ENCODE measurements at regions not wholly inside any gene's neighbourhood (a gene's known extent, or its start where the extent isn't known, plus 50 kb on each side); places are given as distances from the start of the nearest gene placed in this dataset.

DNA sequence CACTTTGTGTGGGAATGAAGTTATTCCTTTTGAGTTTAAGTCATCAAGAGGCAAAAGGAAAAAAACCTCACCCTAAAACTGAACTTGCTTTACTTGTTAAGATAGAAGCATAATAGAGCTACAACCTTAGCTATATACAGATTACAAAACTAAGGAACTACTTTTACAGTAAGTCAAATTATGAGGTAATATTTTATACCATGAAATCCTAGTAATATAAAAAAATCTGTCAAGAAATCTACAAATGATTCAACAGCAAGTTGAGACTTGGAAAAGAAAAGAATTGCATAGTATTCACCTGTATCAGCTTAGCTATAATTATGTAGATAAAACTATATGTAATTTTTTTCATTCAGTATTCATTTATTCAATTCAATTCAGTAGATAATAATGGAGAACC, 335.3 kb downstream of the KLF5 start:
- DNase-seq (ENCODE audit: low read depth), result no peak

DNA sequence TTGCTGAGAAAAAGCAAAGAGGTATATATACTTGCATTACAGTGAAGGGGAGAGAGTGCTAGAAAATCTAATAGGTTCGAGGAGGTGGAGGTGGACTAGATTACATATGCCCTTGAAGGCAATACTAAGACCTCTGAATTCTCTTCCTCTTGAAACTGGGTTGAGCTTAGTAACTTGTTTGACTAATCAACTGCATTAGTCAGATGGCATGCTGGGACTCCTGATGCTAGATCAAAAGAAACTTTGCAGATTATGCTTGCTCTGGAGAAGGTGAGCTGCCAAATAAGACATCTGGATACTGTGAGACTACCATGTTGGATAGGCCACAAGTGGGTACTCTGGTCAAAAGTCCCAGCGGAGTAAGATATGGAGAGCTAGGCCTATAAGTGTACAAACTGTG, 331.3 kb downstream of the KLF5 start:
- no peak for DNase-seq (ENCODE audit: low read depth)

GRCh38 chr13:73388586-73388985, 329.8 kb downstream of the KLF5 start:
- no peak for DNase-seq (ENCODE audit: low read depth)

DNA sequence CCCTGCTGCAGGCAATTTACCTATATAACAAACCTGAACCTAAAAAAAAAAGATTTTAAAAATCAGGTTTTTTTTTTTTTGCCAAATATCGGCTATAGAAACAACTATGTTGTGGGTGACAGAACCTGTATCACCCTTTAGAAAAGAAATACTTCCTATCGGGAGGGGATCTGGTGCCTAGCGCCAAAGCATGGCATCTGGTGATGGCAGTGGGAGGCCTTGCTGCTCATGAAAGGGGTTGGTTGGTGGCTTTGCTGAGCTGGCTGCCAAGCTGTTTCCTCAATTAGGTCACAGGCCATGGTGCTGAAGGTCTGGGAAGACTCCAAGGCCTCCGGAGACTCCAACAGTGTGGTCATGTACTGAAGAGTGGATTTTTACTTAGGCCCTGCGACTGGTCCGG, 328.5 kb downstream of the KLF5 start:
- no peak for DNase-seq (ENCODE audit: low read depth)

DNA sequence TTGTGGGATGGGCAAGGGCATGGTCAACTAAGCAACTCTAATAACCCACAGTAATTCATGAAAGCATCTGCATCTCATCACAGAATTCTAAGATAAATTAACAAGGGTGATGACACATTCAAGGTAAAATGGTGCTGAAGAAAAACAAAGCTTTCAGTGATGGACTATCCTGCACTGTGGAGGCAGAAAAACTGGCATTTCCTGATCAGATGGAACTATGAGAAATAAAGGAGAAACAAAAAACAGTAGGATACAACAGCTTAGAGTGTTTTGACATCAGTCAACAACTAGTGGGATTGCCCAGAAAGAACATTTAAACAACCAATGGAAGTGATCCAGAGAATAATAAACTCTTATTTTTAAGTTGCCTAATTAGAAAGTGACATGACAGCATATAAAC, 327.0 kb downstream of the KLF5 start:
- DNase-seq (ENCODE audit: low read depth), result no peak

DNA sequence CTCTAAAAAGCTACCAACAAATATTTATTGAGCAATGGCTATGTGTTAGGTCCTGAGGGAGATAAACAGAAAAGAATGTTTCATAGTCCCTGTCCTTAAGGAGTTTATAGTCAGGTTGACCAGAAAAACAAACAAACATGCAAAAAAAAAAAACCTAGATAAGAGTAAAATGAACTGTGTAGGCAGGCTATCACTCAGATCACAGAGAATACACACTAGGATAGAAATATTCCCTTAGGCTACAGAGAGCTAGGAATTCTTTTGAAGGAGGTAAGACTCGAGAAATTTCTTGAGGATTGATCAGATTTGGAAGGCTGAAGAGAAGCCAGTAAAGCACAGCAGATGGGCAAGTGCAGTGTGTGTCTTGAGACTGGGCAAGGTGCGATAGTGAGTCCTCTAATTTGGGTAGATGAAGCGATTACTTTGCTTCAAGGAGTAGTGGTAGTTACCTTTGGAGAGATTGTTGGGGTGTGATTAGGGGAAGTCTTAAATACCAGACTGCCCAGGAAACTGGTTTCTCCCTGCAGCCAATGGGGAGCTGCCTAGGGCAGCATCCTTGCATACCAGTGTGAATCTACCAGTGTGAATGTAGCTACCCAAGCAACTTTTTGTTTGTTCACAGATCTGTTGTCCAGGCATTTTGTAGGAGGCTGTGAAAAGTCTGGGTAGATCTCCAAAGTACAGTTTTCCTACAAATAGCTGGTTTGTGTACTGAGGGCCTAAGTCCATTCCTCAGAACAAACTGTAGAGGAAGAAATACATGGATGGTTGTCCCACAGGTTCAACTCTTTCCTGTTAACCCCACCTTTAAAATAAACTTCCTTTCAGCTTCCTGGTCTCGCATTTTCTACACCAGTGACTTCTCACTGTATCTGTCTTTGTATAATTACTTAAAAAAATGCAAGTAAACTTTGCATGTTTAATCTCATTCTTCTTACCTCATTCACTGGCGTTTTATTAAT, 314.1 kb downstream of the KLF5 start:
- DNase-seq (ENCODE audit: low read depth), result no peak

- no peak for DNase-seq (ENCODE audit: low read depth)
These were observed 311.3 kb downstream of the KLF5 start for GRCh38 chr13:73370066-73370465.

DNA sequence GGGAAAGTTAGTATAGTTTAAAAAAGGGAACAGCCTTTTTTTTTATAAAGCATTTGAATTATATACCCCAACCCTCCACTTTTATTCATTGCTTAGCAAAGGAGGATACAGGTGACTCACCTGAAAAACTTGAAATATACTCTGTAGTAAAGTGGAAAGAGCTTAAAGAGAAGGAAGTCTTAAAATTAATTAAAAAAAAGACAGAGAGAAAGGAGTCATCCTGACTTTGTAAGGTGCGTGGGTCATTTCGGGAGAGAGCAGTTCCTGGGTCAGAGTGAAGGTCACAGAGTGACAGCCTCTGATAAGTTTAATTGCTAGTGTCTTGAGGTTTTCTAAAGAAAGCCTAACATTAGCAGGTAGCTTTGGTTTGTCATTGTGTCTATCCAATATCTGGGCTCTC, 310.3 kb downstream of the KLF5 start:
- no peak for DNase-seq (ENCODE audit: low read depth)

- no peak for DNase-seq (ENCODE audit: low read depth)
These were observed 309.8 kb downstream of the KLF5 start for GRCh38 chr13:73368608-73369007.

DNA sequence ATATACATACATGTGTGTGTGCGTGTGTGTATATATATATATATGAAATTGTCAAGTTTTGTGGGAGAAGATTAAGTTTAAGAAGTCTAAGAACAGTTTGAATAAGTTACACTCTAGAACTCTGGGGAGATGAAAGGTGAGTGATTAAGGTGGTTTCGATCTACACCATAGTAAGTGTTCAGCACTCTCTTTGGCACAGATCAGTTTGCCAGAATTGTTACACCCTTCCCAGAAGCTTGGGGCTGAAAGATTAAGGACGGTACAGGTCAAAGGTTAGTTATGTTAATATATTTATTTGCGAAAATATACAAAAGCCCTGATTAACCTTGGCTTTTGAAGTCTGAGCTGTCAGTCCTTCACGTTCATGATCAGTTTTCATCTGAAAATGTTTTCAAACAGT, 309.1 kb downstream of the KLF5 start:
- no peak for DNase-seq (ENCODE audit: low read depth)

- no peak for DNase-seq (ENCODE audit: low read depth)
These were observed 307.4 kb downstream of the KLF5 start for GRCh38 chr13:73366241-73366640.

DNA sequence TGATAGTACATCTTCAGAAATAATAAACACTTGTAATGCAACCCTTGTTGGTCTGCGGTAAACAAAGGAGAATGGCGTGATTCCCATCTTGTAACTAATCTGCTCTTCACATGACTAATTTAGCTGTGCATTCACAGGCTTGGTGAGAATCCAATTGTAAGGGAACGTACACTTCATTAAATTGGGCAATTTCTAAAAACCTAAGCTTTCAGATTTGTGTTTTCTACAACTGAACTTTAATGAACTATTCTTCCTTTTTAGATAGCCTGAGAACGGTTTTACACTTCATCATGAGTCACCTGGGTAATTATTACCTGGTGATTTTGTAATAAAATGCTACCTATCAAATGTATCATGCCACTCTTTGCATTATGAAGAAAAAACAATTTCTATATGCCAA, 306.9 kb downstream of the KLF5 start:
- no peak for DNase-seq (ENCODE audit: low read depth)

- DNase-seq (ENCODE audit: low read depth), result no peak
These were observed 306.4 kb downstream of the KLF5 start for GRCh38 chr13:73365252-73365651.

- no peak for DNase-seq (ENCODE audit: low read depth)
These were observed 305.9 kb downstream of the KLF5 start for GRCh38 chr13:73364736-73365135.

DNA sequence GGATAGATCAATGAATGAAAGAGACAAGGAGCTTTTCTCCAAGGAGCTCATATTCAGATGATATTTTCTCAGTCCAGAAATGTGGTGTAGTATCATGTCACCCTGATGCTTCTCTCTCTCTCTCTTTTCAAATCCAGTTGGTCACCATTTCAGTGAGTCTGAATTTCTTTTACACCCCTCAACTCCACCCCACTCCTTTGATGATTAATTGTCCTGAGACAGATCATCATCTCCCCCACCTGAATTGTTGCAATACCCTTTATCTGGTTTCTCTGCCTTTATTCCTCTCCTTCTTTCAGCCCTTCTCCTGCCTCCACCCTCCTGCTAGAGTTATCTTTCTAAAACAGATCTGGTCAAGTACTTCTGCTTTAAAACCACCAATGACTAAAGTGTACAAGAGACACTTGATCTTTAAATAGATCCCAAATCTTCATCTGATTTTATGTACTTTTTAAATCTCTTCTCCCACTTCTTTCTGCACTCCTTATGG, 299.8 kb downstream of the KLF5 start:
- DNase-seq (ENCODE audit: low read depth), result no peak

- no peak for DNase-seq (ENCODE audit: low read depth)
These were observed 296.3 kb downstream of the KLF5 start for GRCh38 chr13:73355134-73355533.

DNA sequence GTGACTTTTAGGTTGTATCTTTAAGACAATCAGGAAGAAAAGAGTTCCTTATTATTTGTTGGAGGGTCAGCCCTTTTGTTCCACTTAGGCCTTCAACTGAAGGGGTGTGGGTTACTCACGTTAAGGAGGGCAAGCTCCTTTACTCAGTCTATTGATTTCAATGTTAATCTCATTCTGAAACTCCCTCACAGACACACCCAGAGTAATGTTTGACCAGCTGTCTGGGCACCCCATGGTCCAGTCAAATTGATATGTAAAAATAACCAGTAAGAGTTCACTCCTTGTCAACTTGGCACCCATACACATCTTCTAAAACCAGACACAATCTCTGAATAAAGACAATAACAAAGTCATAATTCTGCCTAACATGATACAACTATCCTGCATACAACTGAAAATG, 292.9 kb downstream of the KLF5 start:
- no peak for DNase-seq (ENCODE audit: low read depth)

DNA sequence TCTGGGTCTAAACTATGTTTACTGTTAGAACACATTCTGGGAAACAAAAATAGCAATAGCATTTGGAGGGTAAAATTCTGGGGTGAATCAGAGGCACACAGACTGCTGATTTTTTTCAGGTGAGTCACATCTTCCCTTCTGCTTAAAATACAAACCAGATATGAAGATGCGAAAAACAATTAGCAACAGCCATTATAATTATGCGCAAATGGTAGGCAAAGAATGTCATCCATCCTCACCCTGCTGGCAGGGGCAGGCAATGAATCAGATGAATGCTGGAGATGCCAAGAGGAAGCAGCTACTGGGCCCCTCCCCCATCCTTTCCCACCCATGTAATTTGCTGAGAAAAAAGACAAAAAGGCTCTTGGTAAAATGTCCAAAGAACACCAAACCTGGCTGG, 282.9 kb downstream of the KLF5 start:
- no peak for DNase-seq (ENCODE audit: low read depth)

- no peak for DNase-seq (ENCODE audit: low read depth)
These were observed 281.3 kb downstream of the KLF5 start for GRCh38 chr13:73340069-73340468.

- no peak for DNase-seq (ENCODE audit: low read depth)
These were observed 280.3 kb downstream of the KLF5 start for GRCh38 chr13:73339086-73339485.

DNA sequence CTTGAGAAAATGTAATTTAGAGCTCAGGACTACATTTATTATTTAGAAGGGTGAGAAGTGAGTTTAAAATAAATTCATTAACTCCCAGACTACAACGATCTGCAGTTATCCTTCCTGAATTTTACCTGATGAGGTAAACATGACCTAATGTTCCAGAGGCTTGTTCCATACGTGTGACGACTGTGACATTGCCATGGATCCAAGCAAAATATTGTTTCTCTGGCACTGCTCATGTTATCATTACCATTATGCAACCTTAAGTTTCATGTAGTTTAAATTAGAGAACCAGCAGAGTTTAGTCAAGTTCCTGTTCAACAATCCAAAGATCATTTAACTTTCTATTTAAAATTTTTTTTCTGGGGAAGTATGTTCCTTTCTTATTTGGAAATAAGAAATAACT, 279.6 kb downstream of the KLF5 start:
- no peak for DNase-seq (ENCODE audit: low read depth)

GRCh38 chr13:73337532-73337931, 278.7 kb downstream of the KLF5 start:
- DNase-seq (ENCODE audit: low read depth), result no peak

DNA sequence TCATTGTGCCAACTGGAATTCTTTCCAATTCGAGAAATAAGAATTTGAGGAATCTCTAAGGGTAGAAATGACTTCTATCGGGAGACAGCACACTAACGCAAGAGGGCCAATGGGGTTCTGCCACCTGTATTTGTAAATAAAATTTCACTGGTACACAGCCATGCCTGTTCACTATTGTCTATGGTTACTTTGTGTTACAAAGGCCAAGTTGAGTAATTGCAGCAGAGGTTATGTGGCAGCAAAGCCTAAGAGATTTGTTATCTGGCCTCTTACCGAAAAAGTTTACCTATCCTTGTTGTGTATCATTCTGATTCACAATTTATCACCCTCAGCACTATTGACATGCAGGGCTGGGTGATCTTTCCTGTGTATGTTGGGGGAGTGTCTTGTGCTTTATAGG, 278.0 kb downstream of the KLF5 start:
- DNase-seq (ENCODE audit: low read depth), result no peak

- no peak for DNase-seq (ENCODE audit: low read depth)
These were observed 277.1 kb downstream of the KLF5 start for GRCh38 chr13:73335944-73336343.
